K562 (cell line): ENCODE measurements at regions not wholly inside any gene's neighbourhood (a gene's known extent, or its start where the extent isn't known, plus 50 kb on each side); places are given as distances from the start of the nearest gene placed in this dataset.
"Not testable (repeated sequence)": the region's sequence is repeated elsewhere in the genome, so short reads cannot be mapped to it uniquely, and the experiment has no call there.

Source experiments
- ATAC-seq: fragments of 200-7000 bp; cut with Tn5 transposase; 3 replicates; pipeline ENCODE4 v1.9.1; 2020; ENCODE audit warnings: moderate library complexity
- BruUV-seq: library from RNA; stranded (reverse); fragments of 400-500 nt; replicated peaks from 2 replicates; lab custom pipeline; 2021; lab: Mats Ljungman, UMichigan
- CTCF ChIA-PET: fragments of 300-600 bp; formaldehyde crosslinking; extraction: SDS; loops from one replicate; lab custom pipeline; 2021; ENCODE audit warnings: low intra/inter-chr PET ratio; lab: Yijun Ruan, JAX
- POLR2A ChIA-PET: fragments of 300-600, 350-650 bp; sonication (Branson Sonifier 250); formaldehyde crosslinking; extraction: SDS; loops from one replicate; lab custom pipeline; 2021; ENCODE audit warnings: antibody characterized with exemption, inconsistent platforms; lab: Yijun Ruan, JAX
- DNase-seq, 4 experiments: peaks; one replicate each; pipeline versions ENCODE4 v3.0.0 to v3.0.0-alpha.2; 2011 to 2018; ENCODE audit warnings: low spot score in 3 of 4, mixed read lengths in 3 of 4; ENCODE audit errors: extremely low read depth in 1 of 4
- FAIRE-seq: peaks from 2 replicates; lab custom pipeline; 2011; peaks lifted over from hg19 to GRCh38; lab: Jason Lieb, UNC
- H2AFZ ChIP-seq: 2 replicates; pipeline ENCODE4 v1.6.0; 2011; ENCODE audit warnings: low read depth, low read length, control low read depth, inconsistent platforms
- H3K27ac ChIP-seq: fragments of 200-600 bp; 3 replicates; pipeline ENCODE4 v1.8.0; 2011; ENCODE audit warnings: low read depth, mild to moderate bottlenecking, control low read depth, inconsistent platforms, low read length, moderate library complexity, mixed read lengths; ENCODE audit errors: extremely low read depth
- H3K27me3 ChIP-seq, 2 experiments: fragments of 300-600 bp in 1 of 2; 2 replicates in 1 of 2; 3 replicates in 1 of 2; pipeline versions ENCODE4 v1.6.0 to v1.8.0; 2011; ENCODE audit warnings: inconsistent platforms in 2 of 2, low read length in 2 of 2, mild to moderate bottlenecking in 1 of 2, mixed read lengths in 1 of 2, moderate library complexity in 1 of 2; ENCODE audit not compliant: control insufficient read depth in 2 of 2, insufficient read depth in 2 of 2
- H3K36me3 ChIP-seq: fragments of 300-600 bp; 3 replicates; pipeline ENCODE4 v1.8.0; 2011; ENCODE audit warnings: mild to moderate bottlenecking, low read length, inconsistent platforms; ENCODE audit not compliant: control insufficient read depth, insufficient read depth
- H3K4me1 ChIP-seq, 2 experiments: fragments of 200-600 bp in 1 of 2; replicated peaks in 1 of 2; 2 replicates in 1 of 2; 3 replicates in 1 of 2; pipeline versions ENCODE4 v1.5.1 to v1.8.0; 2011; ENCODE audit warnings: inconsistent platforms in 2 of 2, low read length in 2 of 2, mild to moderate bottlenecking in 1 of 2, mixed read lengths in 1 of 2, moderate library complexity in 1 of 2; ENCODE audit not compliant: control insufficient read depth in 2 of 2, insufficient read depth in 2 of 2
- H3K4me2 ChIP-seq: 2 replicates; pipeline ENCODE4 v1.6.1; 2011; ENCODE audit warnings: low read length, control low read depth, inconsistent platforms, mixed read lengths; ENCODE audit not compliant: insufficient read depth
- H3K4me3 ChIP-seq: fragments of 200-600 bp; sonication (generic), shearing (Covaris generic); 2 replicates; pipeline ENCODE4 v1.5.1; 2016; ENCODE audit warnings: control low read depth, inconsistent platforms
- H3K79me2 ChIP-seq: fragments of 200-600 bp; 3 replicates; pipeline ENCODE4 v1.8.0; 2011; ENCODE audit warnings: low read length, inconsistent platforms; ENCODE audit not compliant: control insufficient read depth, insufficient read depth
- H3K9ac ChIP-seq, 2 experiments: 2 replicates each; pipeline versions ENCODE4 v1.6.0 to v1.6.1; 2011; ENCODE audit warnings: low read depth in 2 of 2, low read length in 2 of 2, control low read depth in 1 of 2, inconsistent platforms in 1 of 2, mild to moderate bottlenecking in 1 of 2, mixed read lengths in 1 of 2; ENCODE audit not compliant: insufficient read depth in 1 of 2
- H3K9me1 ChIP-seq: one replicate; pipeline ENCODE4 v1.6.0; 2011; ENCODE audit warnings: inconsistent platforms, mild to moderate bottlenecking, low read length, moderate library complexity; ENCODE audit not compliant: control insufficient read depth, insufficient read depth
- H3K9me3 ChIP-seq: replicated peaks from 2 replicates; pipeline ENCODE4 v1.5.1; 2011; ENCODE audit warnings: low read depth, low read length, inconsistent platforms; ENCODE audit not compliant: control insufficient read depth, insufficient read depth
- H4K20me1 ChIP-seq: replicated peaks from 2 replicates; pipeline ENCODE4 v1.6.1; 2011; ENCODE audit warnings: low read length, inconsistent platforms, mixed read lengths; ENCODE audit not compliant: control insufficient read depth, insufficient read depth
- XRCC3 ChIP-seq: fragments of 450-650 bp; IDR thresholded peaks from 2 replicates; pipeline ENCODE4 v1.6.1; 2017; ENCODE audit warnings: mild to moderate bottlenecking, moderate library complexity
- ZNF436 ChIP-seq: fragments of 250-450, 450-650 bp; sonication (Bioruptor Pico); formaldehyde crosslinking; IDR thresholded peaks from 2 replicates; pipeline ENCODE4 v1.7.0; 2020; ENCODE audit warnings: mild to moderate bottlenecking
- WGBS: fragments of 100-300 bp; shearing (Covaris generic); methylation state at CpG from one replicate; pipeline ENCODE4 v1.1.6; 2016; ENCODE audit warnings: low coverage, mixed read lengths; ENCODE audit not compliant: insufficient coverage; ENCODE audit errors: missing lambda C conversion rate; 5-methylcytosine and 5-hydroxymethylcytosine counted together
- in situ Hi-C: fragments of 300-500 bp; cut with MboI; formaldehyde crosslinking; loops from 4 replicates; pipeline ENCODE4 v1.15.0; 2018; ENCODE audit warnings: inconsistent platforms, mixed read lengths
- intact Hi-C: fragments of 100-400 bp; cut with micrococcal nuclease; formaldehyde crosslinking; loops from 2 replicates; pipeline ENCODE4 v1.14.2; 2022
- TF ChIP-seq, protein P1 (sequence below), 2 experiments: fragments of 150-350 bp in 1 of 2; IDR thresholded peaks; 2 replicates each; pipeline ENCODE4 v1.6.1; 2012 to 2016; ENCODE audit warnings: low read depth in 2 of 2, low read length in 2 of 2, mild to moderate bottlenecking in 1 of 2, moderate library complexity in 1 of 2
- TF ChIP-seq, protein P2 (sequence below): sonication (generic); formaldehyde crosslinking; IDR thresholded peaks from 2 replicates; pipeline ENCODE4 v1.8.1; 2023; ENCODE audit warnings: mild to moderate bottlenecking, missing genetic modification reagents

DNA sequence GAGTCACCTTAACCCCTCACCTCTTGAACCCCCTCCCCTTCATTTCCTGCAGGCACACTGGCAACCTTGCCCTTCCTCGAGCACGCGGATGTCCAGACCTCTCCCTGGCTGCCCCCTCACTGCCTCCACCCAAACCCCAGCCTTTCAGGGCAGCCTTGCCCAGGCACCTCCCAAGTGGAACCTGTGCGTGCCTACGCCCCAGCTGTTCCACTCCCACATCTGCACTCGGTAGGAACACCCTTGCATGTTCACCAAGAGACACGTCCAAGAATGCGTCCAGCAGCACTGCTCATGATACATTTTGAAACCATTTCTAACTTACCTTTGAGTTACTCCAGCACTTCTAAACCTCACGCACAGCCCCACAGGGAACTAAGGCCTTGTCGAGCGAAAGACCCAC is 93.8 kb upstream of the YWHAQ start (continued):
- TF ChIP-seq, protein P1, sequence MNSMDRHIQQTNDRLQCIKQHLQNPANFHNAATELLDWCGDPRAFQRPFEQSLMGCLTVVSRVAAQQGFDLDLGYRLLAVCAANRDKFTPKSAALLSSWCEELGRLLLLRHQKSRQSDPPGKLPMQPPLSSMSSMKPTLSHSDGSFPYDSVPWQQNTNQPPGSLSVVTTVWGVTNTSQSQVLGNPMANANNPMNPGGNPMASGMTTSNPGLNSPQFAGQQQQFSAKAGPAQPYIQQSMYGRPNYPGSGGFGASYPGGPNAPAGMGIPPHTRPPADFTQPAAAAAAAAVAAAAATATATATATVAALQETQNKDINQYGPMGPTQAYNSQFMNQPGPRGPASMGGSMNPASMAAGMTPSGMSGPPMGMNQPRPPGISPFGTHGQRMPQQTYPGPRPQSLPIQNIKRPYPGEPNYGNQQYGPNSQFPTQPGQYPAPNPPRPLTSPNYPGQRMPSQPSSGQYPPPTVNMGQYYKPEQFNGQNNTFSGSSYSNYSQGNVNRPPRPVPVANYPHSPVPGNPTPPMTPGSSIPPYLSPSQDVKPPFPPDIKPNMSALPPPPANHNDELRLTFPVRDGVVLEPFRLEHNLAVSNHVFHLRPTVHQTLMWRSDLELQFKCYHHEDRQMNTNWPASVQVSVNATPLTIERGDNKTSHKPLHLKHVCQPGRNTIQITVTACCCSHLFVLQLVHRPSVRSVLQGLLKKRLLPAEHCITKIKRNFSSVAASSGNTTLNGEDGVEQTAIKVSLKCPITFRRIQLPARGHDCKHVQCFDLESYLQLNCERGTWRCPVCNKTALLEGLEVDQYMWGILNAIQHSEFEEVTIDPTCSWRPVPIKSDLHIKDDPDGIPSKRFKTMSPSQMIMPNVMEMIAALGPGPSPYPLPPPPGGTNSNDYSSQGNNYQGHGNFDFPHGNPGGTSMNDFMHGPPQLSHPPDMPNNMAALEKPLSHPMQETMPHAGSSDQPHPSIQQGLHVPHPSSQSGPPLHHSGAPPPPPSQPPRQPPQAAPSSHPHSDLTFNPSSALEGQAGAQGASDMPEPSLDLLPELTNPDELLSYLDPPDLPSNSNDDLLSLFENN (IDR thresholded peaks at IDR 0.05; ENCODE audit: low read depth in 2 of 2, low read length in 2 of 2): no peak
- no peak for TF ChIP-seq ZNF436 (CRISPR knock-in tag)

DNA sequence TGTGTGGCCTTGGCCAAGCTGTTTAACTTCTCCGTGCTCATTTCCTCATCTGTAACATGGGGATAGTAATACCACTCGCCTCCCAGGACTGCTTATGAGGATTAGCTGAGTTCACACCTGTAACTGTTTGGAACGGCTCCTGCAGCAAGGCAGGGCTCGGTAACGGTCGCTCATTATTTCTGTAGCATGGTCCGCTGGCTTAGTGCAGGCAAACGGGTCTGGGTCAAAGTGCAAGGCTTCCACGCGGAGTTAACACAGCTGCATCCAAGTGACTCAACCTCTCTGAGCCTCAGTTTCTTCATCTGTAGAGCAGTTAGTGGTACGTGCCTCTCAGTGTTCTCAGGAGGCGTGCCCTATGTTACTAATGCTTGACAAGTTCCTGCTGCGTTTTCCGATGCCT is 94.3 kb upstream of the YWHAQ start:
- 58% methylated on average over 14 of the region's 14 CpGs for WGBS
- no TSS peak for BruUV-seq
- peaks cover 4 to 5% of the 10 kb centered on the region in 2 experiments; a peak in 4 of 5 replicates for H3K4me1 ChIP-seq
- no peak overlapping the region for H3K27ac ChIP-seq
- H3K9me1 ChIP-seq: no peaks in the 10 kb centered on the region
- ATAC-seq (no peak), DNase-seq (no peak), FAIRE-seq (no peak)
- peak overlapping the region; percentile 41; the same call in 1 of the 2 replicates for H2AFZ ChIP-seq
- H4K20me1 ChIP-seq: no peaks in the 10 kb centered on the region
- no peaks in the 10 kb centered on the region for H3K9me3 ChIP-seq
- CTCF ChIA-PET: no interaction called here
- no peak overlapping the region for H3K4me3 ChIP-seq
- TF ChIP-seq, protein P2, sequence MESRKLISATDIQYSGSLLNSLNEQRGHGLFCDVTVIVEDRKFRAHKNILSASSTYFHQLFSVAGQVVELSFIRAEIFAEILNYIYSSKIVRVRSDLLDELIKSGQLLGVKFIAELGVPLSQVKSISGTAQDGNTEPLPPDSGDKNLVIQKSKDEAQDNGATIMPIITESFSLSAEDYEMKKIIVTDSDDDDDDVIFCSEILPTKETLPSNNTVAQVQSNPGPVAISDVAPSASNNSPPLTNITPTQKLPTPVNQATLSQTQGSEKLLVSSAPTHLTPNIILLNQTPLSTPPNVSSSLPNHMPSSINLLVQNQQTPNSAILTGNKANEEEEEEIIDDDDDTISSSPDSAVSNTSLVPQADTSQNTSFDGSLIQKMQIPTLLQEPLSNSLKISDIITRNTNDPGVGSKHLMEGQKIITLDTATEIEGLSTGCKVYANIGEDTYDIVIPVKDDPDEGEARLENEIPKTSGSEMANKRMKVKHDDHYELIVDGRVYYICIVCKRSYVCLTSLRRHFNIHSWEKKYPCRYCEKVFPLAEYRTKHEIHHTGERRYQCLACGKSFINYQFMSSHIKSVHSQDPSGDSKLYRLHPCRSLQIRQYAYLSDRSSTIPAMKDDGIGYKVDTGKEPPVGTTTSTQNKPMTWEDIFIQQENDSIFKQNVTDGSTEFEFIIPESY (CRISPR knock-in tag): peak; percentile 63
- TF ChIP-seq XRCC3: no peak
- POLR2A ChIA-PET: interaction anchor here (0.6 kb wide), 1 partner anchor 10 kb away, joined by 3 read pairs; no protein-coding TSS in a partner anchor
- intact Hi-C loops (no loop called here), in situ Hi-C loops (no loop called here)
- no peak overlapping the region for H3K9ac ChIP-seq
- H3K79me2 ChIP-seq: no peaks in the 10 kb centered on the region
- H3K4me2 ChIP-seq: no peak overlapping the region
- H3K27me3 ChIP-seq: no peaks in the 10 kb centered on the region
- no peaks in the 10 kb centered on the region for H3K36me3 ChIP-seq

DNA sequence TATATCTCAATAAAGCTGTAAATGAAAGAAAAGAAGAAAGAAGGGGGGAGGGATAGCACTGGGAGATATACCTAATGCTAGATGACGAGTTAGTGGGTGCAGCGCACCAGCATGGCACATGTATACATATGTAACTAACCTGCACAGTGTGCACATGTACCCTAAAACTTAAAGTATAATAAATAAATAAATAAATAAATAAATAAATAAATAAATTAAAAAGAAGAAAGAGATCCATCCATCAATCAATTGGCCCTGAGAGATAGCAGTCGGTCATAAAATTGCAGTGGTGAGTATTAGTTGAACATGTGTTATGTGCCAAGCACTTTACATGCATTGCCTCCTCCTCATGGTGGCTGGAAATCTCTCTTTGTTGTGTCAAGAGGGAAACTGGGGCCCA is 95.2 kb upstream of the YWHAQ start:
- POLR2A ChIA-PET, H3K4me2 ChIP-seq, in situ Hi-C loops, ATAC-seq, H3K79me2 ChIP-seq, H2AFZ ChIP-seq, H3K4me1 ChIP-seq, H3K4me3 ChIP-seq, H3K36me3 ChIP-seq, H3K9ac ChIP-seq, intact Hi-C loops, H4K20me1 ChIP-seq, BruUV-seq, FAIRE-seq, H3K27ac ChIP-seq, H3K9me1 ChIP-seq, H3K27me3 ChIP-seq, DNase-seq, CTCF ChIA-PET, H3K9me3 ChIP-seq: not testable (repeated sequence)
- WGBS: 19% methylated on average over 1 of the region's 3 CpGs
